VCaP (cell line): ENCODE measurements at regions not wholly inside any gene's neighbourhood (a gene's known extent, or its start where the extent isn't known, plus 50 kb on each side); places are given as distances from the start of the nearest gene placed in this dataset.

Experiments
- H3K27ac ChIP-seq: fragments of 450-650 bp; 2 replicates; pipeline ENCODE4 v1.5.1; 2017
- CTCF ChIP-seq: fragments of 450-650 bp; conservative IDR thresholded peaks from 2 replicates; pipeline ENCODE4 v1.5.1; 2017; ENCODE audit warnings: mild to moderate bottlenecking, moderate library complexity

GRCh38 chr5:2191972-2192371 is 309.2 kb upstream of the IRX4 start:
- TF ChIP-seq CTCF: no peak
- H3K27ac ChIP-seq: no peak overlapping the region

- no peak overlapping the region for H3K27ac ChIP-seq
- TF ChIP-seq CTCF: no peak
These were observed 307.8 kb upstream of the IRX4 start for GRCh38 chr5:2190549-2190948.

- no peak for TF ChIP-seq CTCF
- no peak overlapping the region for H3K27ac ChIP-seq
These were observed 305.9 kb upstream of the IRX4 start for GRCh38 chr5:2188661-2189060.

- TF ChIP-seq CTCF: no peak
- H3K27ac ChIP-seq: no peak overlapping the region
These were observed 305.4 kb upstream of the IRX4 start for GRCh38 chr5:2188137-2188536.

- no peak overlapping the region for H3K27ac ChIP-seq
- no peak for TF ChIP-seq CTCF
These were observed 305.0 kb upstream of the IRX4 start for GRCh38 chr5:2187687-2188086.

- no peak overlapping the region for H3K27ac ChIP-seq
- no peak for TF ChIP-seq CTCF
These were observed 304.4 kb upstream of the IRX4 start for GRCh38 chr5:2187156-2187555.

- H3K27ac ChIP-seq: no peak overlapping the region
- no peak for TF ChIP-seq CTCF
These were observed 303.8 kb upstream of the IRX4 start for GRCh38 chr5:2186472-2187015.
